ENCODE measurements at regions not wholly inside any gene's neighbourhood (a gene's known extent, or its start where the extent isn't known, plus 50 kb on each side); places are given as distances from the start of the nearest gene placed in this dataset.
"Not testable (repeated sequence)": the region's sequence is repeated elsewhere in the genome, so short reads cannot be mapped to it uniquely, and the experiment has no call there.

DNA sequence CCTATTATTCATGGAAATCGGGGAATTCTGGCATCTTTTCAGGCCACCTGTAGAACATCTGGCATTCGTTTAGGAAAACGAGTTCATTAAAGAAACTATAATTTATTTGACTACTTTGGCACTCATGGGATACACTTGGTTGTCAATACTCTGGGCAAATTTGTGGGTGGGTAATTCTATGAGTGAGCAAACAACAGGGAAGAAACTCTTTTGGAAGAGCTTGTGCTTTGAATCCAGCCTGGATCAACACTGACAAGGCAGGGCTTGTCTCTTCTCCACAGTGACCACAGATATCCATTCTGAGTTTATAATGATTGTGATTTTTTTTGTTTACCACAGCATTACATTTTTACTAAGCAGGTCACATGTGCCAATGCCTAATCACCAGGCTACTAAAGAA lies 394.7 kb downstream of the THBS2 start:
- DNase-seq (ENCODE audit: low read depth): no peak

DNA sequence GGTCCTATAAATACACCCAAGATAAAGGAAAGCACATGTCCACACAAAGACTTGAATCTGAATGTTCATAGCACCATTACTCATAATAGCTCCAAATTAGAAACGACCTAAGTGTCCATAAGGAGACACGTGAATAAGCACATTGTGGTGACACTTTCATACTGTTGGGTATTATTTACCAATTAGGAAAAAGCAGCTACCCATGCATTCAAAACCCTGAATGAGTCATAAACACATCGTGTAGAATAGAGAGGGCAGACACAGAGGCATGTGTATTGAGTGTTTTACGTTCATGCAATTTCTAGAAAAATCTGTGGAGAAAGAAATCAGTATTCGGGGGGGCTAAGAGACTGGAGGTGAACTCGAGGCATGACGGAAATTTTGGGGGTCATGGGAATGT lies 396.7 kb downstream of the THBS2 start:
- DNase-seq (ENCODE audit: low read depth): no peak

DNA sequence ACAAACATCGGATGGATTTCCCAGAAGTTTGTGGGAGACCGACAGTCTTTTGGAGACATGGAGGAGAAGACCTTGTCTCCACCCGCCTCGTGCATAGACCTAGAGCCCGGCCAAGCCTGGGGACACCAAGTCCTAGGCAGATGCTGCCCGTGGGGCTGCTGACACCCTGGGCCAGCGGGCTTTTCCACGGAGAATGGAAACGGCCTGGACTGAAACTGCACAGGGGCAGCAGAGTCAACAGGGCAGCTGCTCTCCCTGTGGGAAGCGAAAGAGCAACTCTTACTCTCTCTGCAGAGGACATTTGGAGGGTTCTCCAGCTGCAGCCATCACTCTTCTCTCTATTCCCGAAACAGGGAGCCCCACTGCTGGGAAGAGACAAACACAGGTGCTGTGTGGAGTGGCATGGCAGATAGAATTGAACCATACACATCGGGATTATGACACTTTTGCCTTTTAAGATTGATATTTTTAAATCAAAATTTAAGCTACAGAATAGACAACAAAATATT lies 401.2 kb downstream of the THBS2 start:
- no peak for DNase-seq (ENCODE audit: low read depth)

DNA sequence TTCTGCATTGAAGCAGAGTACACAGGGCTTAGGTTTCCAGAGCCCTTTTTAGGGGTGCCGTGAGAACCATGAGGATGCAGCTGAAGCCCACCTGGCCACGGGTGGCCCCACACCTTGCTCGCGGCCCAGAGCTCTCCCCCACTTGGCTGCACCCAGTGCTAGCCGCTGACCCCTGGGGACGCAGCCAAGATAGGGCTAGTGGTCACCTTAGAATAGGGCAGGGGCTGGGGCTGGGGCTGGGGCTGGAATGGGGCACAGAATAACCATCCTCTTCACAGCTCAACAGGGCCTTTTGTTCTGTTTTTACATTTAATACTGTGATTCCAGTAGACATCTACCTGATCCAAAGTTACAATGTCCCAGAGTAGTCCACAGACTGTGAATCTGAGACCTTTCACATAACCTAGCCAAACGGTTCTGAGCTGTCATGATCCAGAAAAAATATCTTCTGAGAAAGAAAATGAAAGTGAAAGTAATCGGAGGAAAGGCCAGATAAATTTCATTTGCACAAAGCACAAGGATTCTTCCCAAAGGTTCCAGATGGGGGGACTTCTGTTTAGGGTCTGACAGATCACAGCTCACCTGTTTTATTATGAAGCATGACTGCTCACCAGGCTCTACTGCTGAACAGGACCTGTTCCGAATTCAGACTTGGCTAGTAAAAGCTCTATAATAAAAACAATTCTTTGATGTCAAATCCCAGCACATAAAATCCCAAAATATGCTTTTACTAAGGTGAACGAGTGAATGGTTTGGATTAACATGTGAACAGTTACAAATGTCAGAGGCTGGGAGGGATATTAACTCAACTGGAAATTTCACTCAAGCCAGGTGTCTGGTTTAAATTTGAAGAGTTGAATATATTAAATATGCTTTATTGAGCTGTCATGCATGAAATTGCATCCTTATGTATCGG lies 401.9 kb downstream of the THBS2 start:
- no peak for DNase-seq (ENCODE audit: low read depth)

DNA sequence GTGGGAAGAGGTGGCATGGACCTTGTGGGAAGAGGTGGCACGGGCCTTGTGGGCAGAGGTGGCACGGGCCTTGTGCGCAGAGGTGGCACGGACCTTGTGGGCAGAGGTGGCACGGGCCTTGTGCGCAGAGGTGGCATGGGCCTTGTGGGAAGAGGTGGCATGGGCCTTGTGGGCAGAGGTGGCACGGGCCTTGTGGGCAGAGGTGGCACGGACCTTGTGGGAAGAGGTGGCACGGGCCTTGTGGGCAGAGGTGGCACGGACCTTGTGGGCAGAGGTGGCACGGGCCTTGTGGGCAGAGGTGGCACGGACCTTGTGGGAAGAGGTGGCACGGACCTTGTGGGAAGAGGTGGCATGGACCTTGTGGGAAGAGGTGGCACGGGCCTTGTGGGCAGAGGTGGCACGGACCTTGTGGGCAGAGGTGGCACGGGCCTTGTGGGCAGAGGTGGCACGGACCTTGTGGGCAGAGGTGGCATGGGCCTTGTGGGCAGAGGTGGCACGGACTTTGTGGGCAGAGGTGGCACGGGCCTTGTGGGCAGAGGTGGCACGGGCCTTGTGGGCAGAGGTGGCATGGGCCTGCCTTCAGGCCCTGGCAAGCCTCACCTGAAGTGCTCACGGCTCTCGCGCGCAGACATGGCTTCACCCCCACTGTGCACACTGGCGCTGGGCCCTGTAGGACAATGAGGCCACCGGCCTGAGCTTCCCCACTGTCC lies 403.5 kb downstream of the THBS2 start:
- DNase-seq (ENCODE audit: low read depth): not testable (repeated sequence)

DNA sequence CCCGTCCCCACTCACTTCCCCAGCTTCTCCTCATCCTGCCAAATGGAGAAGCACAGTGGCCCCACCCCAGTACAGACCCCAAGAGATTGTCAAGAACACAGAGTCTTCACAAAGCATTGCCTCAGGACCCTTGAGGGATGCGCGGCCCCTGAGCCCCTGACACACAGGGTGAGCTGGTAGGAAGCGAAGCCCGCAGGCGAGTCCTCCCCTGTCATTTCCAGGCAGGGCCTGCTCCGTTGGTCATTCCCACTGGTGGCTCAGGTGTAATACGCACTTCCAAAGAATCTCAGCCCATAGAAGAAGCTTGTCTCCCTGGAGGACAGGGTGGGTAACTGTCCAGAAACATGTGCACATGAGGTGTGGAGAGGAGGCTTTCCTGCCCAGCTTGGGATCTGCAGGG lies 404.2 kb downstream of the THBS2 start:
- no peak for DNase-seq (ENCODE audit: low read depth)

DNA sequence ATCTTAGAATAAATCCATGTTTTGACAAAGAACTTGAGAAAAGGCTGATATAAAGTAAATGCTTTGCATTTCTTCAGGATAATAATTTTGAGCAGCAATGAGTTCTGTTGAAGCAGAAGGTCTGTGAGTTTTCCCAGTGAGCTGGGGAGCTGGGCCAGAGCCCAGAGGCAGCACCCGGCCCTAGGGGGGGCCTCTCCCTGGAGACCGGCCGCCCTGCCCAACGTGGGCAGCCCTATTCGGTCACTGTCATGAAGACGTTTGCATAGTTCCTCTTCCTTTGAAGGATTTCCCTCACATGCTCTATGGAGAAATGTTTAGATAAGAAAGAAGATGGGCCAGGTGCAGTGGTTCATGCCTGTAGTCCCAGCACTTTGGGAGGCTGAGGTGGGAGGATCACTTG lies 404.8 kb downstream of the THBS2 start:
- DNase-seq (ENCODE audit: low read depth): no peak

DNA sequence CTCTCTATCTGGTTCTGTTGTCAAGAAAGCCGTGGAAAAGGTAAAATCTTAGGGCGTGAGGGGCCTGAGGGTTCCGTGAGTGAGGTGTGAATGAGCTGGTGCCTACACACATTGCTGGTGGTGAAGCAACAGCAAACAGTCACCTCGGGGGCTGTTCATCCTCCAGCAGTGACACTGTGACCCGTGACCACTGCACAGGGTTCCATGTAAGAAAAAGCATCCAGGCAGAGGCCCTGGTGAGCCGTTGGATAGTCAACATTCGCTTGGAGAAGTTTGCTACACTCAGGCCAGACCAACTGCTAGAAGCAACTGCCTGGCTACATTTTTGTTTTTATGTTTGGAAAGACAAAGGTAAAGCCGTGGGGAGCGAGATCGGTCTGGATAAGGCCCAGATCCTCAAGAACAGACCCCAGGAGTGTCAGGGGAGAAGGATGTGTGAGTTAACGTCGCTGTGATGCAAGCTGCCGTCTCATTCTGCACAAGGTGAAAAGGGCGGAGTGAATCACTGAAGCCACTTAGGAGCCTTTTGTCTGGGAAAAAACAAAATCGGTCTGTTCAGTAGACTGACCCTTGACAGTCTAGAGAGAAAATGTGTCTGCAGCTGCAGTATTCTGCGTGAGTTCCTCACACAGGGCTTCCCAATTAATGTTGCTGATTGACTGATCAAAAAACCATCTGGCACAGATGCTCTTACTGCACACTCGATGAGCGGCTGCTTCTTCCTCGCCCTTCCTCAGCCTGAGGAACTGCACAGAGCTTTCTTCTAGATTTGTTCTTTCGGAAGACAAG lies 404.0 kb downstream of the SMOC2 start:
- DNase-seq (ENCODE audit: low read depth): no peak

DNA sequence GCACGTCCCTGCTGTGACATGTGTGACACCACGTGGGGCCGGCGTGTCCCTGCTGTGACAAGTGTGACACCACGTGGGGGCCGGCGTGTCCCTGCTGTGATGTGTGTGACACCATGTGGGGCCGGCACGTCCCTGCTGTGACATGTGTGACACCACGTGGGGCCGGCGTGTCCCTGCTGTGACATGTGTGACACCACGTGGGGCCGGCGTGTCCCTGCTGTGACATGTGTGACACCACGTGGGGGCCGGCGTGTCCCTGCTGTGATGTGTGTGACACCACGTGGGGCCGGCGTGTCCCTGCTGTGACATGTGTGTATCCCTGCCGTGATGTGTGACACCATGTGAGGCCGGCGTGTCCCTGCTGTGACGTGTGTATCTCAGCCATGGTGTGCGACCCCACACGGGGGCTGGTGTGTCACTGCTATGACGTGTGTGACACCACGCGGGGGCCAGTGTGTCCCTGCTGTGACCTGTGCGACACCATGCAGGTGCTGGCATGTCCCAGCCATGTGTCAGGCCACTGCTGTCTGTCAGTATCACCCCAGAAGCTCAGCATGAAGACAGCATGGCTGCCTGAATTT lies 401.7 kb downstream of the SMOC2 start:
- DNase-seq (ENCODE audit: low read depth): not testable (repeated sequence)

DNA sequence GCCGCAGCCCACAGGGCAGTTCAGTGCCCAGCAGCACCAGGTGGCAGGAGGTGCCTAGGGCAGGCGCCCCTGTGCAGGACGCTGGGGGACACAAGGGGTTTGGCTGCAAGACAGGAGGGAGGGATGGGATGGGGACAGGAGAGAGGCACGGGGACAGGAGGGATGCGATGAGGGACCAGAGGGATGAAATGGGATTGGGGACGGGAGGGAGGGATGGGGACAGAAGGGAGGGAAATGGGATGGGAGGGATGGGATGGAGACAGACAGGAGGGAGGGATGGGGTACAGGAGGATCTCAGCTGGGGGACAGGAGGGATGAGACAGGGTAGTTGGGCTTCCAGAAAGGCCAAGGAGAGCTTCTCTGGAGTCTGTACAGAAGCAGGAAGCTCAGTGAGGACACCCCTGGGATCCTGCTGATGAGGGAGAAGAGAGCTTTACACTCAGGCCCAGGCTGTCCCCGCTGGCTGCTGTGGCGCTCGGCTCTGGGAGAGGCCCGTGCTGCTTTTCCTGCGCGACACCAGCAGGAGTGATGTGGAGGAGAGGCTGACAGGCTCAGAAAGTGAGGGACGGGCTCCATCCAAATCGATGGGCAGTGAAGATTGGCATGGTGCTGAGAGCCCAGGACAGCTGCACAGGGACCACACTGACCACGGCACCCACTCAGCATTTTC lies 400.8 kb downstream of the SMOC2 start:
- DNase-seq (ENCODE audit: low read depth): no peak

DNA sequence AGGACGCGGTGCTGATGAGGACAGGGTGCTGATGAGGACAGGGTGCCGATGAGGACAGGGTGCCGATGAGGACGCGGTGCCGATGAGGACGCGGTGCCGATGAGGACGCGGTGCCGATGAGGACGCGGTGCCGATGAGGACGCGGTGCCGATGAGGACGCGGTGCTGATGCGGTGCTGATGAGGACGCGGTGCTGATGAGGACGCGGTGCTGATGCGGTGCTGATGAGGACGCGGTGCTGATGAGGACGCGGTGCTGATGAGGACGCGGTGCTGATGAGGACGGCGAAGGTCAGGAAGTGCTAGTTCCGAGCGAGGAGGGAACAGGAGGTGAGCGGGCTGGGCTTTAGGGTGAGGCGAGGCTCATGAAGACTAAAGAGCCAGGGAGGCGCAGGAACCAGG lies 399.9 kb downstream of the SMOC2 start:
- DNase-seq (ENCODE audit: low read depth): not testable (repeated sequence)

DNA sequence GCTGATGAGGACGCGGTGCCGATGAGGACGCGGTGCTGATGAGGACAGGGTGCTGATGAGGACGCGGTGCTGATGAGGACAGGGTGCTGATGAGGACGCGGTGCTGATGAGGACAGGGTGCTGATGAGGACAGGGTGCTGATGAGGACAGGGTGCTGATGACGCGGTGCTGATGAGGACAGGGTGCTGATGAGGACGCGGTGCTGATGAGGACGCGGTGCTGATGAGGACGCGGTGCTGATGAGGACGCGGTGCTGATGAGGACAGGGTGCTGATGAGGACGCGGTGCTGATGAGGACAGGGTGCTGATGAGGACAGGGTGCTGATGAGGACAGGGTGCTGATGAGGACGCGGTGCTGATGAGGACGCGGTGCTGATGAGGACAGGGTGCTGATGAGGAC lies 399.3 kb downstream of the SMOC2 start:
- not testable (repeated sequence) for DNase-seq (ENCODE audit: low read depth)

DNA sequence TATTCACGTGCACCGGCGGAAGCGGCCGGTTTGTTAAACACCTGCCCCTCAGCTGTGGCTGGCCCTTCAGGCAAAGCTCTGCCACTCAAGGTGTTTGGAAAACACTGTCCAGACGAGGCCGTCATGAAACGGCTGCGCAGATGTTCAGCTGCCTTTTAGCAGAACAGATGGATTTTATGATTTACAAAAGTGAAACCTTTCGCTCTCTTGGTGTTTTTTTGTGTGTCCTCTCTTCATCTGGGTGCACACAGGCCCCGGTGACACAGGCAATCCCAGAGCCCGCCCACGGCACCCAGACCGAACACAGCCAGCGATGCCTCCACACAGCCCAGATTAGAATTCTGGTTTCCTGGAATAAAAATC lies 397.0 kb downstream of the SMOC2 start:
- no peak for DNase-seq (ENCODE audit: low read depth)

DNA sequence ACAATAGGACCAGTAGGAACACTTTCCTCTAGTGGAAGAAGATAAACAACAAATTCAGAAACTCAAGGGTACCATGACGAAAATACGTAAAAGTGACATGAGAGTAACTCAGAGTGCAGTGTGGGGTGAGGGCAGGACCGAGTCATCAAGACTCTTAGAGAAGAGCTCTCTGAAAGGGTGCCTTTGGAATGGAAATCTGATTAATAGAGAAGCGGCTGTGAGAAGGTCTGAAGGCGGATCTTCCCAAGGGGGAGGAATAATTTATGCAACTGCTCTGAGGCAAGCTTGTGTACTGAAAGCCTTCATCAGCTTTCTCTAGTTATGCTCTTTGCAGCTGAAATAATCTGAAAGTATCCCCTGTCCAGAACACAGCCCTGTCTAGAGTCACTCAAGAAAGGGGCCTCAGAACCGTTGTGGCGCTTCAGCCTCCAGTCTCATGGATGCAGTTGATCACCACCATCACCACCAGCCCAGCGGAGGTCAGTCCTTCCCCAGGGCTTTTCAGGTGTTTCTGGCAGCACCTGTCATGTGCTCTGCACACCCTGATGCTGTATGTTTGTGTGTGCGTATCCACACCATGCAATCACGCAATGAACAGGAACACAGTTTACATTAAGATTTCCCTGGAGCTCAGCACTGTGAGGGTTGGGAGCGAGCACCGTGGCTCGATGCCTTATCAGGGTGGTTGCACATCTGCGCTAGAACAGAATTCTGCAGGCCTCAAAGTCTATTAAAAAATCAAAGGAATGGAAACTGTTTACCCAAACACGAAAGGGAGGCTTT lies 396.5 kb downstream of the SMOC2 start:
- DNase-seq (ENCODE audit: low read depth): no peak

DNA sequence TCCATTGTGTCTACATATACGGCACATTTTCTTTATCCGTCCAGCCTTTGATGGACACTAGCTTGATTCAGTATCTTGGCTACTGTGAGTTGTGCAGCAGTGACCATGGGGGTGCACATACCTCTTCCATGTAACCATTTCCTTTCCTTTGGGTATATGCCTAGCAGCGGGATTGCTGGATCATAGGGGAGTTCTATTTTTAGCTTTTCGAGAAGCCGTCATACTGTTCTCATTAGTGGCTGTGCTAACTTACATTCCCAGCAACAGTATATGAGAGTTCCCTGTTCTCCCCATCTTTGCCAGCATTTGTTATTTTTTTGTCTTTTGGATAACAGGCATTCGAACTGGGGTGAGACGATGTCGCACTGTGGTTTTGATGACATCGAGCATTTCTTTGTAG lies 395.0 kb downstream of the SMOC2 start:
- no peak for DNase-seq (ENCODE audit: low read depth)

DNA sequence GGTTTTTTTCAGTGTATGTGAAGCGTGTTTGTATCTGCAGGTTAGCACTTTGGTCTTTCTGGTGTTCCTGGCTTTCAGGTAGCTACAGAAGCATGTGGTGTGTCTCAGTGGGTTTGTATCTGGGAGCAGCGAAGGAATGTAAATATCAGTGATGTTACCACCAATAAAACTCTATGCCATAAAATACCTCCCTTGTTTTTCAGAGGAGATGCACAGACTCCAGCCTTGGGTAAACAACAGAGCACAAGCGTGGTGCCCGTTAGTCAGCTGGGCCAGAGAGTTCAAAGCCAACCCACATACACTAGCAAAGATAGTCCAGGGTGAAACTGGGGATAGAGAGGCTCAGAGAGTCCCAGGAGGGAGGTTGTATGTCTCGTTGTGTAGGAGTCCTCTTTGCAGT lies 393.8 kb downstream of the SMOC2 start:
- no peak for DNase-seq (ENCODE audit: low read depth)

DNA sequence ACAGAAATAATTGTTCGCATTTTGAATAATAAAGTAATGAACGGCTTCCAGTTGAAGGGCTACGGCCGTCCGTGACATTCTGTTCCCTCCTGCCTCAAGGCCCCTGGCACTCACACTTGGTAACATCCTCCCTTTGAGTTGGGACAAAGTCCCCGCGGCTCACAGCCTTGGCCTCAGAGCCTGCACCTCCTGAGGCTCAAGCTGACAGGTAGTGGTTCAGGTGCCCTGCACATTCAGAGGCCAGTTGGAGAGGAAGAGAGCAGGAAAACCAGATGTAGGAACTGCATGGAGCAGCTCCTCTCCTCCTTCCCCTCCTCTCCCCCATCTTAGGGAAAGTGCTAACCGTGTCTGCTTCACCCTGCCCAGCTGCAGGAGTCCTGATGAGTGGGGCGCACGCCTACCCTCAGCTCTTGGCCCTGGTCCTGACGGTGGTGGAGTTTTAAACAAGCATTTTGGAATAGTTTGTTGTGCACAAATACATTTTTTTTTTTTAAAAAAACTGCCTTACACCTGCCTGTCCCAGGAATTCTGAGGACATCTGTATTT lies 393.1 kb downstream of the SMOC2 start:
- no peak for DNase-seq (ENCODE audit: low read depth)

DNA sequence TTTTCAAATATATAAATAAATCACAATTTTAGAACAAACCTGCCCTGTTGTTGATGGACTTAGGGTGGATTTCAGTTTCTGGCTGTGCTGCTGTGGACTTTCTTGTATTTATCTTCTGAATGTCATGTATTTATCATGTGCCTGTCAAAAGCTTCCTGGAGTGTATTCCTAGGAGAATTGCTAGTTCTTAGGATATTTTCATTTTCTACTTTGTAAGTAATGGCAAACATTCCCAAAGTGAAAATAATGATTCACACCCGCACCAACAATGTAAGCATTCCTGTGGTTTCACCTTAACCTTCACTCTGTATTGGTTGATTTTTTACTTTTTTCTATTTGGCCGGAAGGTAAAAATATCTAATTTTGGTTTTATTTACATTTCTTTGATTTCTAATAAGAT lies 387.8 kb downstream of the SMOC2 start:
- no peak for DNase-seq (ENCODE audit: low read depth)

DNA sequence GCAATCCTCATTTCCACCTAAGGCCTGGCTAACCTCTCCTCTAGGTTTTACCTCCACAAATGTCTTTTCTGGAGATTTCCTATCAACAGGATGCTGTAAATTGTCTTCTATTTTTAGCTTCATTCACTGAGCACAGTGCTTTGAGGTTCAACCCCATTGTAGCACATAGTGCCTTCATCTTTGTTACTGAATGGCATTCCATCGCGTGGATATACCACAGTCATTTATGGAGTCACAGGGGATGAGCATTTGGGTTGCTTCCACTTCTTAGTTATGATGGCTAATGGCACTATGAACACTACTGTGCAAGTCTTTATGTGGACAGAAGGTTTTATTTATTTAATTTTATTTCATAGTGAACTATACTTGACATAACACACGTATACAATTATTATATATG lies 387.1 kb downstream of the SMOC2 start:
- no peak for DNase-seq (ENCODE audit: low read depth)

DNA sequence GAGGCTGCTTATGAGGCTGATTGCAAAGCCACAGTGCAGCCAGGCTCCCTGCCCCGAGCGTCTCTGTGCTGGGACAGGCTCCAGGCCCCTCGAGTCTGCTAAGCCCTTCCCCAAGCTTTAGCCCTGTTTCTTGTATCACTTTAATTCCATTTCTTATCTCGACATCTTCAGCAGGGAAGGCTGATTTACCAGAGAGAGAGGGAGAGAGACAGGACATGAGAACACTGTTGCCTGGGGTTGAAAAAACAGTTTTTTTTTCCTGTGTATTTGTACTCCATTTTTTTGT lies 386.5 kb downstream of the SMOC2 start:
- DNase-seq (ENCODE audit: low read depth): no peak
